ENCODE measurements at regions not wholly inside any gene's neighbourhood (a gene's known extent, or its start where the extent isn't known, plus 50 kb on each side); places are given as distances from the start of the nearest gene placed in this dataset.
"Not testable (repeated sequence)": the region's sequence is repeated elsewhere in the genome, so short reads cannot be mapped to it uniquely, and the experiment has no call there.

DNA sequence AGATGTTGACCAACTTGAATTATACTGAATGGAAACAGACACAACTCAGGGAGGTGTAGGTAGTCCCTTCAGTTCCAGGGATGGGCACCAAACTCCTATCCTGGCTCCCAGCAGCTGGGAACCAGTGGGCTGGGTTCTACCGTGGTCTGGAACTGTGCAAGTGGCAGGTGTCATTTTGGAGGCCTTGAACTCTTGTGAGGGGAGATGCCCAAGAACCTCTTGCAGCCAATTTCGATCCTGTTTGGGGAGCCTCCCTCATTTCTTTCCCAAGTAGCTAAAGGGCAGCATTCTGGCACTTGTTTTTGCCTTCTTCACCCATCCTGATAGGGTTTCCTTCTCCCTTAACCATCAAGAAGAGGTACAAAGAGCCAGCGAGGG is 200.2 kb downstream of the ANKRD30B start:
- 62% methylated on average over 3 of the region's 3 CpGs; no CpG with 5 or more reads in 1 of the 2 donors for WGBS, 2 donors (ENCODE audit: low coverage in 1 of 2)
- intact Hi-C loops (cut with DNase I; ENCODE audit: low total_unique reads), result no loop called here
- in situ Hi-C loops (cut with MboI; ENCODE audit: low pct_ligation_motif_present in 1 of 4, low pct_unique_long_range_greater_than_20kb in 1 of 4, low sequenced_read_pairs in 3 of 4), result no loop called here

DNA sequence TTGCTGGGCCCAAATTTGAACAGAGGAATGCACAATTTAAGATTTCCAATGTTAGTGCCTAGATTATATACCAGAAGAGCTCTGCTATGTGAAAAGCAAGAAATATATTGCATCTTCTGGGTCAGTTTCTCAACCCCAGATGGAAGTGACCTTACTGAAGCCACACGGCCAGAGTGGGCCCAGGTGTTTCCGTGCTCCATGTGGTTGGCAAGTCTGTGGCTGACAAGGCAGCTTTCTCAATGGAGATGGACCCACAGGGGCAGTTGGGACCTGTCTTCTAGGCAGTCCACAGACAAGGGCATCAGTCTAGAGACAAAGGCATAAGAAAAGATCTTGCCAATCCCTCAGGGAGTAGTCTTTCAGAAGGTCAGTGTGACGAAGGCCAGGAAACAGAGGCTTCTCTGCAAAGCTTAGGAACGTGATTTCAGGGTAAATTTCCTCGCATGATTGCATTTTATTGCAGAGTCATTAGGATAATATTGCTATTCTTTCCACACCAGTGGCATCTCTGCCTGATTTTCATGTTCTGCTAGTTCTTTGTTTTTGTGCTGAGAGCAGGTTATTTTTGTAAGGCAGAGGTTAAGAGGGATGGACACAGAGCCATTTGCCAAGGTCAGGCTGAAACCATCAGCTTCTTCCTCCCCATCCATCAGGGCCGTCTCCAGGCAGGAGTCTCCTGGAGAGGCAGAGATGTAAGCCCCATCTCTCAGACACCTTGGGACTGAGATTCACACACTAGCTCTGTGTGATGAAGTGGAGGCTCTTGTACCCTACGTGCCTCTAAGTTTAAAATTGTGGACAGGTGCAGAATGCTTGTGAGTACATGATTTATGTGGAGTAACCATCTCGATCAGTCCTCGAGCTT is 202.1 kb downstream of the ANKRD30B start:
- no peak for DNase-seq
- Histone ChIP-seq H3K4me1 (peaks cover 0 to 23% (median 7%) of the 10 kb centered on the region in 4 donors), H3K27me3 (no peaks in the 10 kb centered on the region), H3K4me3 (no peak overlapping the region), H3K27ac (no peak overlapping the region), H3K9me3 (peaks cover 0 to 3% of the 10 kb centered on the region in 2 donors), H3K36me3 (no peaks in the 10 kb centered on the region)
- in situ Hi-C loops (cut with MboI; ENCODE audit: low pct_ligation_motif_present in 1 of 4, low pct_unique_long_range_greater_than_20kb in 1 of 4, low sequenced_read_pairs in 3 of 4) (no loop called here), intact Hi-C loops (cut with DNase I; ENCODE audit: low total_unique reads) (no loop called here)
- WGBS, 2 donors (ENCODE audit: low coverage in 1 of 2), result 43 to 60% methylated on average over 5 to 9 of the region's 9 CpGs
- no peak for TF ChIP-seq EP300 (IDR thresholded peaks at IDR 0.05; ENCODE audit: low read depth)
- TF ChIP-seq POLR2A (IDR thresholded peaks at IDR 0.05), result no peak
- TF ChIP-seq, protein P1, sequence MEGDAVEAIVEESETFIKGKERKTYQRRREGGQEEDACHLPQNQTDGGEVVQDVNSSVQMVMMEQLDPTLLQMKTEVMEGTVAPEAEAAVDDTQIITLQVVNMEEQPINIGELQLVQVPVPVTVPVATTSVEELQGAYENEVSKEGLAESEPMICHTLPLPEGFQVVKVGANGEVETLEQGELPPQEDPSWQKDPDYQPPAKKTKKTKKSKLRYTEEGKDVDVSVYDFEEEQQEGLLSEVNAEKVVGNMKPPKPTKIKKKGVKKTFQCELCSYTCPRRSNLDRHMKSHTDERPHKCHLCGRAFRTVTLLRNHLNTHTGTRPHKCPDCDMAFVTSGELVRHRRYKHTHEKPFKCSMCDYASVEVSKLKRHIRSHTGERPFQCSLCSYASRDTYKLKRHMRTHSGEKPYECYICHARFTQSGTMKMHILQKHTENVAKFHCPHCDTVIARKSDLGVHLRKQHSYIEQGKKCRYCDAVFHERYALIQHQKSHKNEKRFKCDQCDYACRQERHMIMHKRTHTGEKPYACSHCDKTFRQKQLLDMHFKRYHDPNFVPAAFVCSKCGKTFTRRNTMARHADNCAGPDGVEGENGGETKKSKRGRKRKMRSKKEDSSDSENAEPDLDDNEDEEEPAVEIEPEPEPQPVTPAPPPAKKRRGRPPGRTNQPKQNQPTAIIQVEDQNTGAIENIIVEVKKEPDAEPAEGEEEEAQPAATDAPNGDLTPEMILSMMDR (IDR thresholded peaks at IDR 0.05), result no peak
- TF ChIP-seq POLR2AphosphoS5 (IDR thresholded peaks at IDR 0.05), result no peak

More for the DNA sequence above, 200.2 kb downstream of the ANKRD30B start:
- H3K36me3 ChIP-seq, result no peaks in the 10 kb centered on the region
- no peak for DNase-seq
- no peaks in the 10 kb centered on the region for H3K27me3 ChIP-seq
- peaks cover 0 to 20% (median 6%) of the 10 kb centered on the region in 4 donors for H3K4me1 ChIP-seq
- H3K27ac ChIP-seq, result no peak overlapping the region
- no peaks in the 10 kb centered on the region for H3K9me3 ChIP-seq
- TF ChIP-seq POLR2AphosphoS5 (IDR thresholded peaks at IDR 0.05), result no peak
- no peak overlapping the region for H3K4me3 ChIP-seq

DNA sequence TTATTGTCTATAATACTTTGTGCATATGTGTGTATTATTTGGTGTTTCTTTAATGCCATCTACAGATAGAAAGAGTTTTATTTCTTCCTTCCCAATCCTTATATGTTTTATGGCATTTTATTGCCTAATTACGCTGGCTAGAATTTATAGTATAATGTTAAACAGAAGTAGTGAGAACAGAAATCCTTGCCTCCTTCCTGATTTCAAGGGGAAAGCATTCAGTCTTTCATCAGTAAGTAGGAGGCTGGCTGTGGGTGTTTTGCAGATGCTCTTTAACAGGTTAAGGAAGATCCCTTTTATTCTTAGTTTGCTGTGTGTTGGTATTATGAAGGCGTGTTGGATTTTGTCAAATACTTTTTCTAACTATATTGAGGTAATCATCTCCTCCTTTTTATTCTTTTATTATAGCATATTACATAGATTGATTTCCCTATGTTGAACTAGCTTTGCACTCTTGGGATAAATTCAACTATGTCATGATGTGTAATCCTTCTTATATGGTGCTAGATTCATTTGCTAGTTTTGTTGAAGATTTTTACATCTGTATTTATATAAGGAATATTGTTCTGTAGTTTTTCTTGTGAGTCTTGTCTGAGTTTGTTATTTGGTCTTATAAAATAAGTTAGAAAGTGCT is 204.6 kb downstream of the ANKRD30B start:
- in situ Hi-C loops (cut with MboI; ENCODE audit: low pct_ligation_motif_present in 1 of 4, low pct_unique_long_range_greater_than_20kb in 1 of 4, low sequenced_read_pairs in 3 of 4); DNase-seq; H3K27me3 ChIP-seq; H3K4me3 ChIP-seq; intact Hi-C loops (cut with DNase I; ENCODE audit: low total_unique reads); H3K9me3 ChIP-seq; H3K36me3 ChIP-seq: not testable (repeated sequence)
- WGBS, 2 donors (ENCODE audit: low coverage in 1 of 2), result 63 to 64% methylated on average over 2 of the region's 2 CpGs
- Histone ChIP-seq H3K27ac (peak overlapping the region; percentile 52 to 66 (median 60)), H3K4me1 (peaks cover 0 to 14% (median 6%) of the 10 kb centered on the region in 4 donors)

DNA sequence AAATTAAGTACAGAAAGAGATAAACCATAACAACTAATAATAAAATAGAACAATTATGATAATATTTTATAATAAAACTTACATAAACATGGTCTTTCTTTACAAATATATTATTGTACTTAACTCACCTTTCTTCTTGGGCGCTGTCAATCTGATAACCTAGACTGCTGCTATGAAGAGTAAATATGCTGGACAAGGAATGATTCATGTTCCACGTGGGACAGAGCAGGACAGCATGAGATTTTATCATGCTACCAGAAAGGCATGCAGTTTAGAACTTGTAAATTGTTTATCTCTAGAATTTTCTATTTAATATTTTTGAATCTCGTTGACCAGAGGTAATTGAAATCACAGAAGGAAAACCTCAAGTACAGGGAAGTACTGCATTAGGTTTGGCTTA is 210.7 kb downstream of the ANKRD30B start:
- Histone ChIP-seq H3K27ac (no peak overlapping the region), H3K4me1 (no peaks in the 10 kb centered on the region), H3K4me3 (no peak overlapping the region), H3K36me3 (no peaks in the 10 kb centered on the region), H3K27me3 (no peaks in the 10 kb centered on the region), H3K9me3 (peaks cover 0 to 7% of the 10 kb centered on the region in 2 donors)
- in situ Hi-C loops (cut with MboI; ENCODE audit: low pct_ligation_motif_present in 1 of 4, low pct_unique_long_range_greater_than_20kb in 1 of 4, low sequenced_read_pairs in 3 of 4) (no loop called here), intact Hi-C loops (cut with DNase I; ENCODE audit: low total_unique reads) (no loop called here)
- WGBS, 2 donors (ENCODE audit: low coverage in 1 of 2), result 48 to 58% methylated on average over 3 of the region's 3 CpGs
- TF ChIP-seq POLR2AphosphoS5 (IDR thresholded peaks at IDR 0.05), result no peak
- TF ChIP-seq, protein P1 (IDR thresholded peaks at IDR 0.05), result no peak
- TF ChIP-seq EP300 (IDR thresholded peaks at IDR 0.05; ENCODE audit: low read depth), result no peak
- TF ChIP-seq POLR2A (IDR thresholded peaks at IDR 0.05), result no peak
- no peak for DNase-seq

DNA sequence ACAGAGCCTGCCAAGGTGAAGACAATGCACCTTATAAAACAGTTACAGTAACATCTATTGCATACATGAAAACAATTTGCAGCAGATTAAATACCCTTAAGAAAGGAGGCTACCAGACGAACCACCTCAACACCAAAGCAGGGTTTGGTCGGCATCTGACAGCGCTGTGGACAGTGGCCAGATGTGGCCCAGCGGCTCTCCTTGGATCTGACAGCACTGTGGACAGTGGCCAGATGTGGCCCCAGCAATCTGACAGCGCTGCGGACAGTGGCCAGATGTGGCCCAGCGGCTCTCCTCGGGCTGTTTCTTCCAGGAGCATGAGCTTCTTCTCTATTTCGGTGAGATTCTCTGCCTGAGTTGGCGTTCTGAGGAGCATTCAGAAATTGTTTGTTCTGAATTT is 211.6 kb downstream of the ANKRD30B start:
- intact Hi-C loops (cut with DNase I; ENCODE audit: low total_unique reads), result no loop called here
- 63 to 86% methylated on average over 4 to 10 of the region's 10 CpGs for WGBS, 2 donors (ENCODE audit: low coverage in 1 of 2)
- in situ Hi-C loops (cut with MboI; ENCODE audit: low pct_ligation_motif_present in 1 of 4, low pct_unique_long_range_greater_than_20kb in 1 of 4, low sequenced_read_pairs in 3 of 4), result no loop called here

More for the DNA sequence above, 211.6 kb downstream of the ANKRD30B start:
- no peaks in the 10 kb centered on the region for H3K27me3 ChIP-seq
- DNase-seq, result no peak
- no peaks in the 10 kb centered on the region for H3K36me3 ChIP-seq
- H3K4me3 ChIP-seq, result no peak overlapping the region
- H3K27ac ChIP-seq, result no peak overlapping the region
- no peak for TF ChIP-seq POLR2AphosphoS5 (IDR thresholded peaks at IDR 0.05)
- TF ChIP-seq, protein P1 (IDR thresholded peaks at IDR 0.05), result no peak
- TF ChIP-seq EP300 (IDR thresholded peaks at IDR 0.05; ENCODE audit: low read depth), result no peak
- no peak for TF ChIP-seq POLR2A (IDR thresholded peaks at IDR 0.05)
- H3K4me1 ChIP-seq, result no peaks in the 10 kb centered on the region
- peaks cover 0 to 7% of the 10 kb centered on the region in 2 donors for H3K9me3 ChIP-seq
